MM.1S (cell line): ENCODE measurements at regions not wholly inside any gene's neighbourhood (a gene's known extent, or its start where the extent isn't known, plus 50 kb on each side); places are given as distances from the start of the nearest gene placed in this dataset.

ENCODE experiments used
- EZH2 ChIP-seq: fragments of 300-600 bp; sonication (generic); optimal IDR thresholded peaks from 2 replicates; pipeline ENCODE3; 2017; ENCODE audit warnings: low read depth, mild to moderate bottlenecking, antibody characterized with exemption, low read length, mixed read lengths
- EZH2phosphoT487 ChIP-seq: fragments of 300-600 bp; sonication (generic); IDR thresholded peaks from 2 replicates; pipeline ENCODE4 v1.6.1; 2018; ENCODE audit warnings: antibody characterized with exemption, low read length
- TF ChIP-seq, protein P1 (sequence below): fragments of 300-600 bp; sonication (generic); IDR thresholded peaks from 2 replicates; pipeline ENCODE4 v1.5.1; 2016; ENCODE audit warnings: antibody characterized with exemption, low read length, mixed read lengths

DNA sequence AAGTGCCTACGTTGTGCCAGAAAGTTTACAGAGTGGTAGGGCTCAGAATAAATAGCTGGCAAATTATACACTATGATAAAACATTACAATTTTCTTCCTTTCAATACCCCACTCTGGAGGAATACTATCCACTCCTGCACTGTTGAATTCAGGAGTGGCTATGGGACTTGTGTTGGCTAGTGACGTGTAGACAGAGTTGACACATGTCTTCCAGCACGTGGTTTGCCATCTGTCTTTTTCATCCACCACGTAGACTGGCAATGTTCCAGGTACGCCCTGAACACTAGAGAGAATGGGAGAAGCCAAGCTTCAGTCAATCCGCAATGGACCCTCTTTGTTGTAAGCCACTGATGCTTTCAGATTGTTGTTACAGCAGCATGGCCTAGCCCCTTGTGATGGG is 168.8 kb upstream of the RBPJ start:
- TF ChIP-seq, protein P1, sequence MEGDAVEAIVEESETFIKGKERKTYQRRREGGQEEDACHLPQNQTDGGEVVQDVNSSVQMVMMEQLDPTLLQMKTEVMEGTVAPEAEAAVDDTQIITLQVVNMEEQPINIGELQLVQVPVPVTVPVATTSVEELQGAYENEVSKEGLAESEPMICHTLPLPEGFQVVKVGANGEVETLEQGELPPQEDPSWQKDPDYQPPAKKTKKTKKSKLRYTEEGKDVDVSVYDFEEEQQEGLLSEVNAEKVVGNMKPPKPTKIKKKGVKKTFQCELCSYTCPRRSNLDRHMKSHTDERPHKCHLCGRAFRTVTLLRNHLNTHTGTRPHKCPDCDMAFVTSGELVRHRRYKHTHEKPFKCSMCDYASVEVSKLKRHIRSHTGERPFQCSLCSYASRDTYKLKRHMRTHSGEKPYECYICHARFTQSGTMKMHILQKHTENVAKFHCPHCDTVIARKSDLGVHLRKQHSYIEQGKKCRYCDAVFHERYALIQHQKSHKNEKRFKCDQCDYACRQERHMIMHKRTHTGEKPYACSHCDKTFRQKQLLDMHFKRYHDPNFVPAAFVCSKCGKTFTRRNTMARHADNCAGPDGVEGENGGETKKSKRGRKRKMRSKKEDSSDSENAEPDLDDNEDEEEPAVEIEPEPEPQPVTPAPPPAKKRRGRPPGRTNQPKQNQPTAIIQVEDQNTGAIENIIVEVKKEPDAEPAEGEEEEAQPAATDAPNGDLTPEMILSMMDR: no peak
- no peak for TF ChIP-seq EZH2
- TF ChIP-seq EZH2phosphoT487: no peak
